H9 (cell line): ENCODE measurements at regions not wholly inside any gene's neighbourhood (a gene's known extent, or its start where the extent isn't known, plus 50 kb on each side); places are given as distances from the start of the nearest gene placed in this dataset.

Experiments used
- DNase-seq: peaks from one replicate; pipeline ENCODE4 v3.0.0-alpha.2; 2017
- H2AFZ ChIP-seq: one replicate; pipeline ENCODE4 v1.6.1; 2013; ENCODE audit warnings: mild to moderate bottlenecking, low read length, control low read depth, moderate library complexity
- H2AK5ac ChIP-seq: 2 replicates; pipeline ENCODE4 v1.6.1; 2013; ENCODE audit warnings: low read length, control low read depth, mixed read lengths; ENCODE audit not compliant: insufficient read length
- H2BK120ac ChIP-seq: one replicate; pipeline ENCODE4 v1.6.1; 2013; ENCODE audit warnings: low read depth, mild to moderate bottlenecking, low read length, control low read depth, inconsistent platforms; ENCODE audit not compliant: poor library complexity, severe bottlenecking
- H2BK12ac ChIP-seq: 2 replicates; pipeline ENCODE4 v1.6.1; 2013; ENCODE audit warnings: low read length, control low read depth, mixed read lengths, low read depth; ENCODE audit not compliant: insufficient read length
- H2BK15ac ChIP-seq: 2 replicates; pipeline ENCODE4 v1.6.1; 2013; ENCODE audit warnings: low read depth, low read length, control low read depth
- H2BK20ac ChIP-seq: one replicate; pipeline ENCODE4 v1.6.1; 2013; ENCODE audit warnings: low read depth, mild to moderate bottlenecking, low read length, control low read depth, inconsistent platforms; ENCODE audit not compliant: poor library complexity, severe bottlenecking
- H2BK5ac ChIP-seq: 2 replicates; pipeline ENCODE4 v1.6.1; 2013; ENCODE audit warnings: low read length, control low read depth, mixed read lengths; ENCODE audit not compliant: insufficient read length
- H3K14ac ChIP-seq: 2 replicates; pipeline ENCODE4 v1.6.1; 2013; ENCODE audit warnings: low read length, control low read depth; ENCODE audit not compliant: insufficient read depth
- H3K18ac ChIP-seq: 2 replicates; pipeline ENCODE4 v1.6.1; 2013; ENCODE audit warnings: low read depth, mild to moderate bottlenecking, mixed read lengths, low read length, control low read depth; ENCODE audit not compliant: insufficient read length
- H3K23ac ChIP-seq: 2 replicates; pipeline ENCODE4 v1.6.1; 2013; ENCODE audit warnings: low read length, control low read depth, mixed read lengths, low read depth; ENCODE audit not compliant: insufficient read length
- H3K23me2 ChIP-seq: 2 replicates; pipeline ENCODE4 v1.6.1; 2013; ENCODE audit warnings: low read depth, mild to moderate bottlenecking, mixed read lengths, low read length, control low read depth; ENCODE audit not compliant: insufficient read length, poor library complexity, severe bottlenecking
- H3K27ac ChIP-seq: 2 replicates; pipeline ENCODE4 v1.5.1; 2013; ENCODE audit warnings: low read length, control low read depth, mixed read lengths, low read depth; ENCODE audit not compliant: insufficient read length
- H3K27me3 ChIP-seq: 2 replicates; pipeline ENCODE4 v1.6.1; 2013; ENCODE audit warnings: low read length, control low read depth, inconsistent platforms; ENCODE audit not compliant: insufficient read depth
- H3K4ac ChIP-seq: 2 replicates; pipeline ENCODE4 v1.6.1; 2013; ENCODE audit warnings: low read depth, mild to moderate bottlenecking, control low read depth, inconsistent platforms, low read length, moderate library complexity
- H3K4me1 ChIP-seq: 2 replicates; pipeline ENCODE4 v1.6.1; 2013; ENCODE audit warnings: low read length, control low read depth, inconsistent platforms; ENCODE audit not compliant: insufficient read depth
- H3K4me2 ChIP-seq: 2 replicates; pipeline ENCODE4 v1.6.1; 2013; ENCODE audit warnings: low read length, control low read depth, mixed read lengths; ENCODE audit not compliant: insufficient read length, insufficient read depth
- H3K56ac ChIP-seq: 2 replicates; pipeline ENCODE4 v1.6.1; 2013; ENCODE audit warnings: low read depth, mild to moderate bottlenecking, mixed read lengths, low read length, control low read depth; ENCODE audit not compliant: insufficient read length
- H3K79me1 ChIP-seq: 2 replicates; pipeline ENCODE4 v1.6.1; 2013; ENCODE audit warnings: low read depth, mild to moderate bottlenecking, moderate library complexity, low read length, control low read depth, inconsistent platforms; ENCODE audit not compliant: insufficient read depth, poor library complexity, severe bottlenecking
- H3K79me2 ChIP-seq: 2 replicates; pipeline ENCODE4 v1.6.1; 2013; ENCODE audit warnings: low read length, control low read depth, inconsistent platforms; ENCODE audit not compliant: insufficient read depth
- H3K9ac ChIP-seq: 2 replicates; pipeline ENCODE4 v1.6.1; 2013; ENCODE audit warnings: low read length, control low read depth, mixed read lengths; ENCODE audit not compliant: insufficient read length; ENCODE audit errors: extremely low read depth
- H3K9me3 ChIP-seq: one replicate; pipeline ENCODE4 v1.6.1; 2013; ENCODE audit warnings: low read depth, low read length, inconsistent platforms; ENCODE audit not compliant: control insufficient read depth
- H3T11ph ChIP-seq: one replicate; pipeline ENCODE4 v1.6.1; 2013; ENCODE audit warnings: mild to moderate bottlenecking, low read length, control low read depth, inconsistent platforms
- H4K20me1 ChIP-seq: one replicate; pipeline ENCODE4 v1.6.1; 2013; ENCODE audit not compliant: control insufficient read depth, insufficient read length, insufficient read depth
- H4K5ac ChIP-seq: 2 replicates; pipeline ENCODE4 v1.6.1; 2013; ENCODE audit warnings: low read depth, mild to moderate bottlenecking, mixed read lengths, low read length, control low read depth; ENCODE audit not compliant: insufficient read length
- H4K8ac ChIP-seq: replicated peaks from 2 replicates; pipeline ENCODE4 v1.6.1; 2013; ENCODE audit warnings: low read length, control low read depth, mixed read lengths, low read depth; ENCODE audit not compliant: insufficient read length
- H4K91ac ChIP-seq: 2 replicates; pipeline ENCODE4 v1.6.1; 2013; ENCODE audit warnings: low read depth, mild to moderate bottlenecking, moderate library complexity, mixed read lengths, low read length, control low read depth; ENCODE audit not compliant: insufficient read length
- H3K27ac Mint-ChIP-seq, 3 experiments: 2 replicates in 2 of 3; 3 replicates in 1 of 3; pipeline ENCODE4 v1.8.0; 2020 to 2021; ENCODE audit warnings: mixed read lengths in 3 of 3, mild to moderate bottlenecking in 1 of 3, moderate library complexity in 1 of 3
- H3K27me3 Mint-ChIP-seq: 2 replicates; pipeline ENCODE4 v1.8.0; 2021; ENCODE audit warnings: low read depth, mild to moderate bottlenecking, moderate library complexity, mixed read lengths
- H3K36me3 Mint-ChIP-seq, 3 experiments: 2 replicates in 2 of 3; 3 replicates in 1 of 3; pipeline ENCODE4 v1.8.0; 2020 to 2021; ENCODE audit warnings: low read depth in 3 of 3, mixed read lengths in 3 of 3; ENCODE audit not compliant: insufficient read depth in 1 of 3
- H3K4me1 Mint-ChIP-seq, 2 experiments: 2 replicates each; pipeline ENCODE4 v1.8.0; 2020; ENCODE audit warnings: mixed read lengths in 2 of 2
- H3K4me3 Mint-ChIP-seq, 2 experiments: 2 replicates in 1 of 2; 3 replicates in 1 of 2; pipeline ENCODE4 v1.8.0; 2020 to 2021; ENCODE audit warnings: mild to moderate bottlenecking in 2 of 2, mixed read lengths in 2 of 2, moderate library complexity in 1 of 2
- H3K9me3 Mint-ChIP-seq, 2 experiments: 2 replicates in 1 of 2; 3 replicates in 1 of 2; pipeline ENCODE4 v1.8.0; 2020; ENCODE audit warnings: mild to moderate bottlenecking in 2 of 2, mixed read lengths in 2 of 2, moderate library complexity in 1 of 2
- CTCF ChIP-seq: fragments of 200-600 bp; sonication (generic); conservative IDR thresholded peaks from 3 replicates; pipeline ENCODE4 v1.8.0; 2021; ENCODE audit warnings: antibody characterized with exemption, mild to moderate bottlenecking
- WGBS: extraction: QIAGEN DNeasy Blood & Tissue Kit; methylation state at CpG from one replicate; pipeline ENCODE4 v1.1.7; 2013; ENCODE audit warnings: missing lambda C conversion rate, low lambda C conversion rate, mixed read lengths; ENCODE audit not compliant: insufficient read length; ENCODE audit errors: extremely low coverage; 5-methylcytosine and 5-hydroxymethylcytosine counted together

- H3K27me3 ChIP-seq: no peaks in the 10 kb centered on the region
- H4K91ac ChIP-seq: no peak overlapping the region
- no peaks in the 10 kb centered on the region for H3K4me1 ChIP-seq
- H3K4me1 Mint-ChIP-seq: peaks cover 10 to 11% of the 10 kb centered on the region in 2 experiments
- no peak overlapping the region for H3K9ac ChIP-seq
- no peak overlapping the region for H3K27ac Mint-ChIP-seq
- H3K56ac ChIP-seq: no peak overlapping the region
- no peaks in the 10 kb centered on the region for H3K79me1 ChIP-seq
- no peak overlapping the region for H3K27ac ChIP-seq
- H2BK12ac ChIP-seq: no peak overlapping the region
- no peak overlapping the region for H2BK120ac ChIP-seq
- H2BK5ac ChIP-seq: no peak overlapping the region
- no peak for DNase-seq
- TF ChIP-seq CTCF: no peak
- H3K4me3 Mint-ChIP-seq: no peak overlapping the region
- H4K20me1 ChIP-seq: no peaks in the 10 kb centered on the region
- peaks cover 6% of the 10 kb centered on the region for H3K27me3 Mint-ChIP-seq
- H2AK5ac ChIP-seq: no peak overlapping the region
- no peak overlapping the region for H4K5ac ChIP-seq
- H3K4me2 ChIP-seq: no peak overlapping the region
- no peak overlapping the region for H3K18ac ChIP-seq
- no peak overlapping the region for H4K8ac ChIP-seq
- H3K14ac ChIP-seq: no peak overlapping the region; the same call in 1 of the 2 replicates
- no peaks in the 10 kb centered on the region for H3K23me2 ChIP-seq
- H3K79me2 ChIP-seq: no peaks in the 10 kb centered on the region
- no peak overlapping the region for H3K4ac ChIP-seq
- no peaks in the 10 kb centered on the region for H3K9me3 ChIP-seq
- H3K9me3 Mint-ChIP-seq: no peaks in the 10 kb centered on the region
- no peak overlapping the region for H3K23ac ChIP-seq
- no CpG with 5 or more reads among the region's 5 CpGs for WGBS
- H3K36me3 Mint-ChIP-seq: no peaks in the 10 kb centered on the region
- no peak overlapping the region for H2BK20ac ChIP-seq
- no peak overlapping the region for H2BK15ac ChIP-seq
- H2AFZ ChIP-seq: no peak overlapping the region
- no peak overlapping the region for H3T11ph ChIP-seq
Observed at GRCh38 chr6:3940703-3941102, 91.5 kb downstream of the FAM50B start.
